ENCODE measurements at regions not wholly inside any gene's neighbourhood (a gene's known extent, or its start where the extent isn't known, plus 50 kb on each side); places are given as distances from the start of the nearest gene placed in this dataset.

DNA sequence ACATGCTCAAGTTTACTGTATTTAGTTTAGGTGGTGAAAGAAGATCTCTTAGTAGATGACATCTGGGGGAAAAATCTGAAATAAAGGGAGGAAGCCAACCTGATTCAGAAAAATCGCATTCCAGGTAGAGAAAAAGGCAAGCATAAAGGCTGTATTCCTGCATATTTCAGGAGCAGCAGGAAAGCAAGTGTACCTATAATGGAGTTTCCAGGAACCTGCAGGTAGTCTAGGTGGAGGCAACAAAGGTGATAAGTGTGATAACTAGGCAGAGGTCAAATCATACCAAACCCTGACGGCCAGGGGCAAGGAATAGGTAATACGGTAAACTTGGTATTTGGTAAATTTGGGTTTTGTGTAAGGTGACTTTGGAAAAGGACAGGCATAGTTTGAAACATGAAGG, 132.8 kb upstream of the GOT2 start:
- intact Hi-C loops (cut with micrococcal nuclease) = no loop called here
- no TSS peak for BruUV-seq (replicated peaks)
- peaks cover 67% of the 10 kb centered on the region for H3K27me3 Mint-ChIP-seq (ENCODE audit: insufficient read depth, unreplicated experiment)
- H3K36me3 Mint-ChIP-seq (ENCODE audit: insufficient read depth, unreplicated experiment) = peaks cover 4% of the 10 kb centered on the region
- no peak for DNase-seq (ENCODE audit: unreplicated experiment)
- POLR2A ChIA-PET = no interaction called here
- no peak overlapping the region for H3K27ac Mint-ChIP-seq (ENCODE audit: low read depth, unreplicated experiment)
- CTCF ChIA-PET = interaction anchor here (0.6 kb wide), 3 partner anchors 11 to 746 kb away, joined by 3 to 4 read pairs (median 3); no protein-coding TSS in a partner anchor
- no peak for TF ChIP-seq CTCF (IDR thresholded peaks at IDR 0.05; ENCODE audit: unreplicated experiment)
- no peaks in the 10 kb centered on the region for H3K4me1 Mint-ChIP-seq (ENCODE audit: insufficient read depth, unreplicated experiment)
- no peaks in the 10 kb centered on the region for H3K9me3 Mint-ChIP-seq (ENCODE audit: unreplicated experiment)
- H3K4me3 Mint-ChIP-seq (ENCODE audit: unreplicated experiment) = no peak overlapping the region

GRCh38 chr16:58863761-58864160, 129.6 kb upstream of the GOT2 start:
- no peak for DNase-seq (ENCODE audit: unreplicated experiment)
- peaks cover 4% of the 10 kb centered on the region for H3K36me3 Mint-ChIP-seq (ENCODE audit: insufficient read depth, unreplicated experiment)
- ChIA-PET CTCF (interaction anchor here (0.6 to 0.7 kb wide), 2 partner anchors 48 to 220 kb away, joined by 3 to 4 read pairs; no protein-coding TSS in a partner anchor), POLR2A (interaction anchor here (0.5 kb wide), 1 partner anchor 57 kb away, joined by 3 read pairs; no protein-coding TSS in a partner anchor)
- H3K4me3 Mint-ChIP-seq (ENCODE audit: unreplicated experiment) = no peak overlapping the region
- no peaks in the 10 kb centered on the region for H3K9me3 Mint-ChIP-seq (ENCODE audit: unreplicated experiment)
- no TSS peak for BruUV-seq (replicated peaks)
- H3K27ac Mint-ChIP-seq (ENCODE audit: low read depth, unreplicated experiment) = no peak overlapping the region
- TF ChIP-seq CTCF (IDR thresholded peaks at IDR 0.05; ENCODE audit: unreplicated experiment) = no peak
- H3K4me1 Mint-ChIP-seq (ENCODE audit: insufficient read depth, unreplicated experiment) = no peaks in the 10 kb centered on the region
- peaks cover 47% of the 10 kb centered on the region for H3K27me3 Mint-ChIP-seq (ENCODE audit: insufficient read depth, unreplicated experiment)
- intact Hi-C loops (cut with micrococcal nuclease) = no loop called here

DNA sequence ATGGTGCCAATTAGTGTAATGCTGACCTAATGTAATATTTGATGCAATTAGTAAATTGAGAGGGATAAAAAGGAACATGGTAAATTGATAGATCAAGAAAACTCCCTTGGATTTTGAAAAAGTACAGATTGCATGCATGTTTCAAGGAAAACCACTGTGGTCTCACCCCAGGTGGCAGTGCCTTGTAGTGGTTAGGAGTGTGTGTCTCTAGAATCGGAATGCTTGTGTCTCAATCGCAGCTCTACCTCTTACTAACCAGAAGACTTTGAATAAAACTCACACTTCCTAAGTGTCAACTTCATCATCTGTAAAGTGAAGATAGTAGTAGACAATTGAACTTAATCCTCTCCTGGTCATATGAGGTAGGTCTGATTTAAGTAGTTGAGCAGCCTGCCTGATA, 128.9 kb upstream of the GOT2 start:
- H3K27me3 Mint-ChIP-seq (ENCODE audit: insufficient read depth, unreplicated experiment) = peaks cover 40% of the 10 kb centered on the region
- intact Hi-C loops (cut with micrococcal nuclease) = no loop called here
- no peak overlapping the region for H3K4me3 Mint-ChIP-seq (ENCODE audit: unreplicated experiment)
- no peaks in the 10 kb centered on the region for H3K9me3 Mint-ChIP-seq (ENCODE audit: unreplicated experiment)
- ChIA-PET POLR2A (interaction anchor here (0.7 kb wide), 1 partner anchor 1020 kb away, joined by 3 read pairs; no protein-coding TSS in a partner anchor), CTCF (no interaction called here)
- H3K4me1 Mint-ChIP-seq (ENCODE audit: insufficient read depth, unreplicated experiment) = no peaks in the 10 kb centered on the region
- DNase-seq (ENCODE audit: unreplicated experiment) = no peak
- H3K36me3 Mint-ChIP-seq (ENCODE audit: insufficient read depth, unreplicated experiment) = peaks cover 4% of the 10 kb centered on the region
- H3K27ac Mint-ChIP-seq (ENCODE audit: low read depth, unreplicated experiment) = no peak overlapping the region
- TF ChIP-seq CTCF (IDR thresholded peaks at IDR 0.05; ENCODE audit: unreplicated experiment) = no peak
- BruUV-seq (replicated peaks) = no TSS peak

GRCh38 chr16:58862334-58863021, 128.4 kb upstream of the GOT2 start:
- CTCF ChIA-PET = no interaction called here
- Mint-ChIP-seq H3K9me3 (ENCODE audit: unreplicated experiment) (no peaks in the 10 kb centered on the region), H3K27me3 (ENCODE audit: insufficient read depth, unreplicated experiment) (peaks cover 34% of the 10 kb centered on the region), H3K27ac (ENCODE audit: low read depth, unreplicated experiment) (no peak overlapping the region), H3K36me3 (ENCODE audit: insufficient read depth, unreplicated experiment) (peaks cover 4% of the 10 kb centered on the region), H3K4me1 (ENCODE audit: insufficient read depth, unreplicated experiment) (no peaks in the 10 kb centered on the region), H3K4me3 (ENCODE audit: unreplicated experiment) (no peak overlapping the region)
- intact Hi-C loops (cut with micrococcal nuclease) = no loop called here
- DNase-seq (ENCODE audit: unreplicated experiment) = no peak
- no peak for TF ChIP-seq CTCF (IDR thresholded peaks at IDR 0.05; ENCODE audit: unreplicated experiment)
- BruUV-seq (replicated peaks) = no TSS peak
- POLR2A ChIA-PET = interaction anchor here (0.7 kb wide), 1 partner anchor 1021 kb away, joined by 3 read pairs; no protein-coding TSS in a partner anchor
